LNCAP (cell line): ENCODE measurements at regions not wholly inside any gene's neighbourhood (a gene's known extent, or its start where the extent isn't known, plus 50 kb on each side); places are given as distances from the start of the nearest gene placed in this dataset.

ENCODE experiments used
- CTCF ChIP-seq: fragments of 450-650 bp; IDR thresholded peaks from 2 replicates; pipeline ENCODE4 v1.5.1; 2017; ENCODE audit warnings: mild to moderate bottlenecking

DNA sequence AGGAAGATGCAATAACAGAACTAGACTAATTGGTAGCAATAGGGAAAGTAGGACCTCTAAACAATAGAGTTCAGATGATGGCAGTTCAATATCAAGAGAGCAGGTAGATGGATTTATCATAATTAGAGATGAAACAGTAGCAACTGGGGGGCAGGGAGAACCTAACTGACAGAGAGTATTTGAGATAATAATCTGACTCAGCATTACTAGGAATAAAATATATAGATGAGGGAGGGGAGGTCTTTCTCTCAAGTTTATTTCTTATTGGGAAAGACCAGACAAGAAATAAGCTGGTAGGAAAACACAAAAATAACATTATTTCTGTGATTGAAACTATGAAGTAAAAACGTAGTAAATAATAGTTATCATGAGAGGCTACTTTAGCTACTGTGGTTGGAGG lies 1656.7 kb upstream of the B3GALT2 start:
- TF ChIP-seq CTCF: no peak

- TF ChIP-seq CTCF: no peak
Measured at GRCh38 chr1:194833111-194833510, 1646.7 kb upstream of the B3GALT2 start.

DNA sequence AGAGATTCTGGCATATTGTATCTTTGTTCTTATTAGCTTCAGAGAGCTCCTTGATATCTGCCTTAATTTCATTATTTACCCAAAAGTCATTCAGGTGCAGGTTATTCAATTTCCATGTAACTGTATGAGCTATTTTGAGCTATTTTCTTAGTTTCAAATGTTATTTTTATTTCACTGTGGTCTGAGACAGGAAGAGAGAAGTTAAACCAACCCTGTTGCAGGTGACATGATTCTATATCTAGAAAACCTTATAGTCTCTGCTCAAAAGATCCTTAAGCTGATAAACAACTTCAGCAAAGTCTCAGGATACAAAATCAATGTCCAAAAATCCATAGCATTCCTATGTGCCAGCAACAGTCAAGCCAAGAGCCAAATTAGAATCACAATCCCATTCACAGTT lies 1644.0 kb upstream of the B3GALT2 start:
- TF ChIP-seq CTCF: no peak

DNA sequence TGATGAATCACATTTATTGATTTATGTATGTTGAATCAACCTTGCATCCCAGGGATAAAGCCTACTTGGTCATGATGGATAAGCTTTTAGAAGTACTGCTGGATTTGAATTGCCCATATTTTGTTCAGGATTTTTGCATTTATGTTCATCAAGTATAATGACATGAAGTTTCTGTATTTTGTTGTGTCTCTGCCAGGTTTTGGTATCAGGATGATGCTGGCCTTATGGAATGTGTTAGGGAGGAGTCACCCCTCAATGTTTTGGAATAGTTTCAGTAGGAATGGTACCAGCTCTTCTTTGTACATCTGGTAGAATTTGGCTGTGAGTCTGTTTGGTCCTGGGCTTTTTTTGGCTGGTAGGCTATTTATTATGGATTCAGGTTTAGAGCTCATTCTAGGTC lies 1643.1 kb upstream of the B3GALT2 start:
- TF ChIP-seq CTCF: no peak

- no peak for TF ChIP-seq CTCF
Measured at GRCh38 chr1:194825382-194825781, 1639.0 kb upstream of the B3GALT2 start.

- TF ChIP-seq CTCF: no peak
Measured at GRCh38 chr1:194821091-194821490, 1634.7 kb upstream of the B3GALT2 start.

GRCh38 chr1:194818674-194819073 lies 1632.3 kb upstream of the B3GALT2 start:
- TF ChIP-seq CTCF: no peak

- TF ChIP-seq CTCF: no peak
Measured at GRCh38 chr1:194816859-194817258, 1630.4 kb upstream of the B3GALT2 start.
